ENCODE measurements at regions not wholly inside any gene's neighbourhood (a gene's known extent, or its start where the extent isn't known, plus 50 kb on each side); places are given as distances from the start of the nearest gene placed in this dataset.

- TF ChIP-seq POLR2A (IDR thresholded peaks at IDR 0.05; ENCODE audit: low read depth, low read length) (no peak), TAF1 (IDR thresholded peaks at IDR 0.05; ENCODE audit: low read depth, low read length) (no peak)
Measured at GRCh38 chr1:30475966-30476365, 247.4 kb downstream of the MATN1 start.
